AG04450 (cell line): ENCODE measurements at regions not wholly inside any gene's neighbourhood (a gene's known extent, or its start where the extent isn't known, plus 50 kb on each side); places are given as distances from the start of the nearest gene placed in this dataset.

ENCODE experiments used
- CTCF ChIA-PET: fragments of 300-600, 350-600 bp; formaldehyde crosslinking; extraction: SDS; loops from one replicate; lab custom pipeline; 2022; ENCODE audit warnings: antibody characterized with exemption, inconsistent platforms; lab: Charles Lee
- POLR2A ChIA-PET: fragments of 350-600 bp; formaldehyde crosslinking; extraction: SDS; loops from one replicate; lab custom pipeline; 2021; ENCODE audit warnings: antibody characterized with exemption, inconsistent platforms; lab: Yijun Ruan, JAX
- DNase-seq: peaks from one replicate; pipeline ENCODE4 v3.0.0-alpha.2; 2011; ENCODE audit warnings: low read depth, low spot score
- H3K27ac ChIP-seq: one replicate; pipeline ENCODE4 v1.5.1; 2012; ENCODE audit warnings: low read depth, low read length, control low read depth
- H3K27me3 ChIP-seq: one replicate; pipeline ENCODE4 v1.6.0; 2012; ENCODE audit warnings: low read length; ENCODE audit not compliant: control insufficient read depth, insufficient read depth
- H3K4me3 ChIP-seq: 2 replicates; pipeline ENCODE4 v1.5.1; 2011; ENCODE audit warnings: mild to moderate bottlenecking, low read depth, low read length, control low read depth
- H3K9me3 ChIP-seq: 2 replicates; pipeline ENCODE4 v1.5.1; 2012; ENCODE audit warnings: low read length; ENCODE audit not compliant: control insufficient read depth, insufficient read depth
- TF ChIP-seq, protein P1 (sequence below): IDR thresholded peaks from 2 replicates; pipeline ENCODE4 v1.5.1; 2011; ENCODE audit warnings: low read depth, low read length, control low read depth, inconsistent platforms

DNA sequence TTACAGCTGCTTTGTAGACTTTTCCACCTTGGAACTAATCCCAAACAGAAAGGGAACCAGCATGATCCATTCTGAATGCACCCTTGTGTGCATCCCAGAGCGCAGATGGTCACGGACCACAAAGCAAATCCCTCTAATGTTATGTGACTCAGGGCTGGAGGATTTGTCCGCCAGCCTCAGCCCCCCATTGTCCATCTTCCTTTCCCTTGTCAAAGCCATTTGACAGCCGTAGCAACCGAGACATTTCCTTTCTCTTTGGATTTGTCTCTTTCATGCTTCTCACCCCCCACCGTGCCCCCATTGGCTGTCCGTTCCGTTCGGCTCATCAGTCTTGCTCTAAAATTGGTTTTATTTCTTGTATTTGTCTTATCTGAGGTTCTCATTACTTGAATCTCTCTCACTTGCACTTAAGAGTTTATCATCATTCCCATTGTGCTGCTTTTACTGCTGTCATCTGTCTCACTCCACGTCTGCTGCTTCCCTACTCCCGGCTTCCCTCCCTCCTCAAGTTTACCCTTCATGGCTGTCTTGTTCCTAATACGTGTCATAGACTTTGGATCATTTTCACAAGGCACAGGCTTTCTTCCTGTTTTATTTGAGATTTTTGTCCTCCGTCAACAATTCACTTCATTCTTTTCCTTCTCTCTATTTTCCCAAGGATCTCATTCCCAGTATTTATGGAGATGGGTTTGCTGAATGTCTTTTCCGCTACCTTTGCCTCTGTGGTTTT is 163.4 kb upstream of the ERCC4 start:
- Histone ChIP-seq H3K27ac (no peak overlapping the region), H3K9me3 (peaks cover 20% of the 10 kb centered on the region), H3K4me3 (no peak overlapping the region), H3K27me3 (no peaks in the 10 kb centered on the region)
- TF ChIP-seq, protein P1, sequence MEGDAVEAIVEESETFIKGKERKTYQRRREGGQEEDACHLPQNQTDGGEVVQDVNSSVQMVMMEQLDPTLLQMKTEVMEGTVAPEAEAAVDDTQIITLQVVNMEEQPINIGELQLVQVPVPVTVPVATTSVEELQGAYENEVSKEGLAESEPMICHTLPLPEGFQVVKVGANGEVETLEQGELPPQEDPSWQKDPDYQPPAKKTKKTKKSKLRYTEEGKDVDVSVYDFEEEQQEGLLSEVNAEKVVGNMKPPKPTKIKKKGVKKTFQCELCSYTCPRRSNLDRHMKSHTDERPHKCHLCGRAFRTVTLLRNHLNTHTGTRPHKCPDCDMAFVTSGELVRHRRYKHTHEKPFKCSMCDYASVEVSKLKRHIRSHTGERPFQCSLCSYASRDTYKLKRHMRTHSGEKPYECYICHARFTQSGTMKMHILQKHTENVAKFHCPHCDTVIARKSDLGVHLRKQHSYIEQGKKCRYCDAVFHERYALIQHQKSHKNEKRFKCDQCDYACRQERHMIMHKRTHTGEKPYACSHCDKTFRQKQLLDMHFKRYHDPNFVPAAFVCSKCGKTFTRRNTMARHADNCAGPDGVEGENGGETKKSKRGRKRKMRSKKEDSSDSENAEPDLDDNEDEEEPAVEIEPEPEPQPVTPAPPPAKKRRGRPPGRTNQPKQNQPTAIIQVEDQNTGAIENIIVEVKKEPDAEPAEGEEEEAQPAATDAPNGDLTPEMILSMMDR = no peak
- ChIA-PET CTCF (no interaction called here), POLR2A (no interaction called here)
- no peak for DNase-seq

- CTCF ChIA-PET = interaction anchor here (0.6 kb wide), 1 partner anchor 22 kb away, joined by 3 read pairs; no protein-coding TSS in a partner anchor
- TF ChIP-seq, protein P1 = no peak
- no peak for DNase-seq
- Histone ChIP-seq H3K9me3 (peaks cover 12% of the 10 kb centered on the region), H3K4me3 (no peak overlapping the region), H3K27me3 (no peaks in the 10 kb centered on the region), H3K27ac (no peak overlapping the region)
- POLR2A ChIA-PET = no interaction called here
Observed at GRCh38 chr16:13766334-13766733, 153.6 kb upstream of the ERCC4 start.

DNA sequence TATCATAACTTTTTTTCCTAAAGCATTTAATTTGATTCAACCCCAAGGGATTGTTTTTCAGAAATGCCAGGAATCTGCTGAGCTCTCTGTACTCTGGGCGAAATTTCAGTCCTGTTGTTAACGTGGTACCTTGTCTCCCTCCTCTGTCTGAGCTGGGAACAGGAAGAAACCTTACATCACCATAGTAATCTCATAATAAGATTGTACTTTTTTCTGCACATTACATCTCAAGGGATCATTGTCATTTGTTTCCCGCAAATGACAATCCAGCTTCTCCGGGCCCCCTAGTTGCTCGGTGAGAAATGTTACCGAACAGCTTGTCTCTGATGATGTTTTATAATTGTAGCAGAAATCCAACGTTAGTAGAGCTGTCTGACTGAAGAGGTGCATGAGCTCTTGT is 152.7 kb upstream of the ERCC4 start:
- no peaks in the 10 kb centered on the region for H3K27me3 ChIP-seq
- ChIA-PET POLR2A (no interaction called here), CTCF (no interaction called here)
- no peak overlapping the region for H3K27ac ChIP-seq
- H3K4me3 ChIP-seq = no peak overlapping the region
- no peak for DNase-seq
- TF ChIP-seq, protein P1 = no peak
- peaks cover 12% of the 10 kb centered on the region for H3K9me3 ChIP-seq

GRCh38 chr16:13768471-13768870 is 151.5 kb upstream of the ERCC4 start:
- ChIA-PET CTCF (no interaction called here), POLR2A (no interaction called here)
- H3K9me3 ChIP-seq = peaks cover 11% of the 10 kb centered on the region
- no peak for DNase-seq
- no peak overlapping the region for H3K4me3 ChIP-seq
- H3K27me3 ChIP-seq = no peaks in the 10 kb centered on the region
- TF ChIP-seq, protein P1 = no peak
- H3K27ac ChIP-seq = no peak overlapping the region

DNA sequence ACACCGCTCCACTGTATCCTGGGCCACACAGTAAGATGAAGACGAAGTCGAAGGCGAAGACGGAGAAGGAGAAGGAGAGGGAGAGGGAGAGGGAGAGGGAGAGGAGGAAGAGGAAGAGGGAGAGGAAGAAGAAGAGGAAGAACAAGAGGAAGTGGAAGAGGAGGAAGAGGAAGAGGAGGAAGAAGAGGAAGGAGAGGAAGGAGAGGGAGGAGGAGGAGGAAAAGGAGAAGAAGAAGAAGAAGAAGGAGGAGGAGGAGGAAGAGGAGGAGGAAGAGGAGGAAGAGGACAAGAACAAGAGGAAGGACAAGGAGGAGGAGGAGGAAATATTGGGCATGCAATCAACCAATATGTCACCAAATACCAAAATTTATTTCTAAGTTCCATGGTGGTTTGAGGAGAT is 149.5 kb upstream of the ERCC4 start:
- ChIA-PET CTCF (no interaction called here), POLR2A (no interaction called here)
- no peak for DNase-seq
- peaks cover 9% of the 10 kb centered on the region for H3K9me3 ChIP-seq
- TF ChIP-seq, protein P1 = no peak
- no peak overlapping the region for H3K4me3 ChIP-seq
- H3K27ac ChIP-seq = no peak overlapping the region
- no peaks in the 10 kb centered on the region for H3K27me3 ChIP-seq
